Liver (tissue), 3 donors: ENCODE measurements at regions not wholly inside any gene's neighbourhood (a gene's known extent, or its start where the extent isn't known, plus 50 kb on each side); places are given as distances from the start of the nearest gene placed in this dataset.

ENCODE experiments used
- CTCF ChIP-seq: fragments of 150-350 bp; IDR thresholded peaks from 2 replicates; pipeline ENCODE4 v1.5.1; 2017; ENCODE audit warnings: improper control_type of control experiment, low read depth, low read length; ENCODE audit not compliant: missing input control
- GABPA ChIP-seq, 2 donors: IDR thresholded peaks in 1 of 2; conservative IDR thresholded peaks in 1 of 2; 2 replicates each; pipeline ENCODE4 v1.6.1; 2016; ENCODE audit warnings: antibody characterized with exemption in 2 of 2, mild to moderate bottlenecking in 1 of 2, moderate library complexity in 1 of 2
- RAD21 ChIP-seq, 2 donors: IDR thresholded peaks; 2 replicates each; pipeline ENCODE4 v1.6.1; 2016; ENCODE audit warnings: antibody characterized with exemption in 2 of 2, mild to moderate bottlenecking in 2 of 2
- REST ChIP-seq: IDR thresholded peaks from 2 replicates; pipeline ENCODE4 v1.6.1; 2016; ENCODE audit warnings: antibody characterized with exemption, mild to moderate bottlenecking
- donor health status: healthy.
- donor health status: healthy.

GRCh38 chr10:21061982-21062381 lies 164.9 kb upstream of the NEBL start:
- TF ChIP-seq GABPA (IDR thresholded peaks at IDR 0.05 in 1 of 2, conservative IDR thresholded peaks at IDR 0.05 in 1 of 2) = no peak
- TF ChIP-seq RAD21 (IDR thresholded peaks at IDR 0.05) = no peak
- no peak for TF ChIP-seq CTCF
- TF ChIP-seq REST = no peak
